GM12891 (cell line): ENCODE measurements at regions not wholly inside any gene's neighbourhood (a gene's known extent, or its start where the extent isn't known, plus 50 kb on each side); places are given as distances from the start of the nearest gene placed in this dataset.

Experiments used
- DNase-seq: peaks from one replicate; pipeline ENCODE4 v3.0.0; 2011; ENCODE audit warnings: low spot score; ENCODE audit not compliant: insufficient read length
- FAIRE-seq: peaks from 2 replicates; lab custom pipeline; 2011; peaks lifted over from hg19 to GRCh38; lab: Jason Lieb, UNC
- PAX5 ChIP-seq: IDR thresholded peaks from 2 replicates; pipeline ENCODE4 v1.6.1; 2011; ENCODE audit warnings: low read length, moderate library complexity, mild to moderate bottlenecking; ENCODE audit not compliant: insufficient read depth, severe bottlenecking
- POLR2A ChIP-seq: IDR thresholded peaks from 2 replicates; pipeline ENCODE4 v1.6.1; 2011; ENCODE audit warnings: low read depth, low read length, control low read depth
- POLR2AphosphoS5 ChIP-seq: IDR thresholded peaks from 2 replicates; pipeline ENCODE4 v1.6.1; 2011; ENCODE audit warnings: low read depth, low read length, control low read depth
- POU2F2 ChIP-seq: IDR thresholded peaks from 2 replicates; pipeline ENCODE4 v1.6.1; 2011; ENCODE audit warnings: low read depth, mild to moderate bottlenecking, control low read depth, low read length, moderate library complexity
- SPI1 ChIP-seq: IDR thresholded peaks from 2 replicates; pipeline ENCODE4 v1.6.1; 2011; ENCODE audit warnings: low read depth, low read length, control low read depth
- TAF1 ChIP-seq: IDR thresholded peaks from 2 replicates; pipeline ENCODE4 v1.6.1; 2011; ENCODE audit warnings: low read depth, low read length, control low read depth

DNA sequence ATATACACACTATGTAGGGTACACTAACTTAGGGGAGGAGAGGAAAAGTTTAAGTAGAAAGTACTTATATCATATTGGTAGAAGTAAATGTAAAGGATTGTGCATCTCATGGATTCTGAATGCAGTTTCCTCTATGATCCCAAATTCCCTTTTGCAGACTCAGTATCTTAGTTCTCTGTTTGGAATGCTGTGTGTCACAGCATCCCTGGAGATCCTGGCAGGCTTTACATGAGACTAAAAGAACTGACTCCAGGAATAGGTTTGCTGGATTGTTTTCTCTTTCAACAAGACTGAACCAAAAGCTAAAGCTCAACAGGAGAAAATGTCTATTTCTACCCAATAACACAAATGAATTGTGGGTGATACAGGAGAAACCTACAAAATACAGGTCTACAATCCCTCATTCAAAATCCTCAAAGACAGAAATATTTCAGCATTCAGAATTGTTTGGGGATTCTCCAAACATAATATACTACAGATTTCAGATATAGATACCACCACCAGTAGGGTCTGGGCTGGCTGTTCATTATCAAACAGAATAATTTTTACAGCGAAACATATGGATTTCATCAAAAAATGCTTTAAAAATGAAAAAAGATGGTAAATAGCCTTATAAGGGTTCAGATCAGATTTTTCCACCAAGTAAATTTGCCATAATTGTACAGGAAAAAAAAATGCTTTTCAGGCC is 324.7 kb upstream of the GRAMD2B start:
- FAIRE-seq, result no peak
- no peak for TF ChIP-seq TAF1
- no peak for TF ChIP-seq POLR2A
- no peak for TF ChIP-seq SPI1
- no peak for DNase-seq

DNA sequence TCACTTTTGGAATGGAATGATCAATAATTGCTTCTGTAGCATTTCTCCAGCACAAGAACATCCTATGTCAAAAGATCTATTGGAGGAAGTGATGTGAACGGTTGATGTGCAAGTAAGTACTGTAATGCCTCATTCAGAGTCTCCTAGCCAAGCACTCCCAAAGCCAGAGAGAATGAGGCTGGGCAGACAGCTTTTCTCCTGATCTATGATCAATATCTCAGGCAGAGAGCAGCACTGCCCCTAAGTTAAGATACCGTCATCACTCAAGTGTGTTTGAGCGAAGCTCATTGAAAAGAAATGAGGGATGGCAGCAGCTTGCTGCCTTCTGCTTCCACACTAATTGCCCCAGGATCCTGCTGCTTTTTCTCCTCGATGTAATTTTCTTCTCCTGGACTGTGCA is 324.1 kb upstream of the GRAMD2B start:
- DNase-seq (no peak), FAIRE-seq (no peak)
- TF ChIP-seq POLR2AphosphoS5, result no peak
- TF ChIP-seq PAX5, result no peak
- no peak for TF ChIP-seq SPI1
- TF ChIP-seq POLR2A, result no peak
- no peak for TF ChIP-seq TAF1
- TF ChIP-seq POU2F2, result no peak

DNA sequence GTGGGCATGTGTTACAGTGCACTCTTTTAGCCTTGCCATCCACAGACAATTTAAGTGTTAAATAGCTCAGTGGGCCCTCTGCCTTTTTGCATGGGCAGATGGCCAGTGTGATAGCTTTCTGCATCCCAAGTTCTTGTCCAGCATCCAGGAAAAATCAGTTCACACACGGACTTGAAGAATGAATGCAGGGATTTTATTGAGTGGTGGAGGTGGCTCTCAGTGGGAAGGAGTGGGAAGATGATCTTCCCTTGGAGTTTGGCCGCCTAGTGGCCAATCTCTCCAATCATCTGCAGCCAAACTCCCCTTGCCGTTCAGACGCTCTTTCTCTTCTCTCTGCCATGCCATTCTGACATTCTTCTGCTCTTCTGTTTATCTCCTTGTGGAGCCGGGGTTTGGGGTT is 322.4 kb upstream of the GRAMD2B start:
- DNase-seq (no peak), FAIRE-seq (no peak)
- TF ChIP-seq PAX5, result no peak
- no peak for TF ChIP-seq POU2F2

DNA sequence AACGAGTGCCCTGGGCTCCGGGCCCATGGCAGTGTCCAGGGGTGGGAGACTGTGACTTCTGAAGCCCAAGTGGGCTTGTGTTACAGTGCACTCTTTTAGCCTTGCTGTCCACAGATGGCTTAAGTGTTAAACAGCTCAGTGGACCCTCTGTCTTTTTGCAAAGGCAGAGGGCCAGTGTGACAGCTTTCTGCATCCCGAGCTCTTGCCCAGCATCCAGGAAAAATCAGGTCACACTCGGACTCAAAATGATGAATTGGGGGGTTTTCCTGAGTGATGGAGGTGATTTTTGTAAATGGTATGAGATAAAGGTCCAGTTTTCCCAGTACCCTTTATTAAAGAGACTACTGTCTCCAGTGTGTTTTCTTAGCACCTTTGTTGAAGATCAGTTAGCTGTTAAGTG is 321.3 kb upstream of the GRAMD2B start:
- TF ChIP-seq SPI1, result no peak
- no peak for TF ChIP-seq TAF1
- no peak for TF ChIP-seq POLR2AphosphoS5
- DNase-seq, result no peak
- no peak for FAIRE-seq

DNA sequence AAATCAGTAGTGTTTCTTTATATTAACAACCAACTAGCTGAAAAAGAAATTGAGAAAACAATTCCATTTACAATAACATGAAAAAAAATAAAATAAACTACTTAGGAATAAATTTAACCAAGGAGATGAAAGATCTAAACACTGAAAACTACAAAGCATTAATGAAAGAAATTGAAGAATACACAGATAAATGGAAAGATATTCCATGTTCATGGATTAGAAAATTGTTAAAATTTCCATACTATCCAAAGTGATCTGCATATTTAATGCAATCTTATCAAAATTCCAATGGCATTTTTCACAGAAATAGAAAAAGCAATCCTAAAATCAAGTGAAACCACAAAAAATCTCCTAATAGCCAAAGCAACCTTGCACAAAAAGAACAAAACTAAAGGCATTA is 320.2 kb upstream of the GRAMD2B start:
- TF ChIP-seq POU2F2 (no peak), TAF1 (no peak), SPI1 (no peak), POLR2AphosphoS5 (no peak), PAX5 (no peak), POLR2A (no peak)
- FAIRE-seq (no peak), DNase-seq (no peak)

DNA sequence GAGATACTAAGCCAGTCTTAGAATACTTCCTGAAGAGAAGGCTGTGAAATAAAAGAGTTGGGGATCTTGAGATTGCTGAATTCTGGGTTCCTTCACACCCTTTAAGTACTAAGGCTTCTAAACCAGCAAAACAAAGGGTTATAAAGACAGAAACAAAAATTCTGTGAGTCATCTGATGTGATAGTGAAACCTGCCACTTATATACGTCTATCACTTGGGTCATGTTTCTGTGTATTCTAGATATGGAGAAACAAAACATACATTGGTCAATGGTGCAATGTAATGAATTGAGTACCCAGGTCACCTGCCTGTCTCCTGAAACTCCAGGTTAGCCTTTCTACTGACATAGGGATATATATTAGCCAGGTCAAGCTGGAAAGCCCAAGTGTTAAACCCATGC is 319.3 kb upstream of the GRAMD2B start:
- FAIRE-seq, result no peak
- TF ChIP-seq PAX5 (no peak), POU2F2 (no peak), TAF1 (no peak), SPI1 (no peak), POLR2AphosphoS5 (no peak)
- no peak for DNase-seq

DNA sequence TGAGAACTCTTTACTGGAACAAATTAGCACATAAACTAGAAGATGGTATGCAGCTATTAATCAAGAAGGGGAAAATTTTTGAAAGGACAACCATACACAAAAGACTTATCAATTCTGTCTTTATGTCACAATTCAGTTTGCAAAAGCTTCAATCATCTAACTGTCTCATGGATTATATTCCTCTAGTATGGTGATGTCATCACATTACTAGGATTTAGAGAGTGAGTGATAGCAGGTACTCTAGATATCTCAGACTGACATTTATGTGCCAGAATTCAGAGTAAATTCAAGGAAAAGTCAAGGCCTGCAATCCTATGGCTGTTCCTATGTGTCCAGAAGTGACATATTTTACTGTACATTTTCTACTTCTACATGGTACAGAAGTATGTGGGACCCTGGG is 318.9 kb upstream of the GRAMD2B start:
- no peak for FAIRE-seq
- no peak for TF ChIP-seq POLR2A
- TF ChIP-seq TAF1, result no peak
- TF ChIP-seq PAX5, result no peak
- no peak for TF ChIP-seq POLR2AphosphoS5
- TF ChIP-seq POU2F2, result no peak
- TF ChIP-seq SPI1, result no peak
- DNase-seq, result no peak

DNA sequence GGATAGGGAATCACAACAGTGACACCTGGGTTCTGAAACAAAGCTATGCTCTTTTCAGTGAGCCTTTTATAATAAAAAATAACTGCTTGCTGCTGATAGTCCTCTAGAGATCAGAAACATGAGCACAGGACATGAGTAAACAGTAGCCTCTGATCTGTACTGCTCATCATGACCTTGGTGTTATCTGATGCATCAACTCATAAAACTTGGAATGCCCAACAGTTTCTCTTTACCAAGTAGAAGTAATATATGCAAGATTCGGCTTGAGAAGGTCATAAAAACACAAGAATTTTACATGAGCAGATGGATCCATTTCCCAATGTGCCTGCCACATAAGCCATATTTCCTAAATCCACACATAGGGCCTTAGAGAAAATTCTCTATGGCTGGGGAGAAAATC is 318.3 kb upstream of the GRAMD2B start:
- TF ChIP-seq PAX5, result no peak
- no peak for DNase-seq
- FAIRE-seq, result no peak

DNA sequence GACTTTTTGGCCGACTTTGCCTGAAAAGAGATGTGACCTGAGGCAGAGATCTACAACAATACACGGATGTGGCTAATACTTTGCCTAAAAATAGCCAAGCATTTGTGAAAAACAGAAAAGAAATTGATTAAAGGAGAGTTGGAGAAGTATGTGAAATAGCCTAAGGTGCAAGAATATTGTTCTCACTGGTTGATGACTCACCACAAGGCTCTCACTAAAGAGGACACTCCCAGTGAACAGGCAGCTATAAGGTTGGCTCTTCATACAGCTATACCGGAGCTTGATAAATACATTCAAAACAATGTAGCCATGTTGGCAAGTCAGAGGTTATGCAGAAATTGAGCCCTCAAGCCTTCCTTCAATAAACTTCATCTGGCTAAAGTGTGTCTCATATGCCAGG is 317.2 kb upstream of the GRAMD2B start:
- no peak for TF ChIP-seq PAX5
- no peak for TF ChIP-seq POU2F2
- no peak for TF ChIP-seq SPI1
- no peak for TF ChIP-seq POLR2A
- TF ChIP-seq TAF1, result no peak
- TF ChIP-seq POLR2AphosphoS5, result no peak
- no peak for FAIRE-seq
- DNase-seq, result no peak

DNA sequence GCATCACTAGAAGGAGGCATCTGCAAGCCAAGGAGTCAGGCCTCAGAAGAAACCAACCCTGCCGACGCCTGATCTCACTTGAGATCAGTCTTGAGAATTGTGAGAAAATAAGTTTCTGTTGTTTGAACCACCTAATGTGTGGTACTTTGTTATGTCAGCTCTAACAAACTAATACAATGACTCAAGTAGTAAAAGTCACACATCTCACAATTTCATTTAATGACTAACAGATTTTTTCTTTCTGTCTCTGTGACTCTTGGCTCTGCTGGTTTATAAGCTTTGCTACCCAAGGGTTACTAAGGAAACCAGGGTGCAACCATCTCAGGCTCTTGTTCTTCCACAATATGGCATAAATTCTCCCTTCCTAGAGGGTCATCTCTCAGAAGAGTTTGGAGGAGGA is 315.8 kb upstream of the GRAMD2B start:
- FAIRE-seq (no peak), DNase-seq (no peak)
- no peak for TF ChIP-seq PAX5
- TF ChIP-seq POLR2A, result no peak

DNA sequence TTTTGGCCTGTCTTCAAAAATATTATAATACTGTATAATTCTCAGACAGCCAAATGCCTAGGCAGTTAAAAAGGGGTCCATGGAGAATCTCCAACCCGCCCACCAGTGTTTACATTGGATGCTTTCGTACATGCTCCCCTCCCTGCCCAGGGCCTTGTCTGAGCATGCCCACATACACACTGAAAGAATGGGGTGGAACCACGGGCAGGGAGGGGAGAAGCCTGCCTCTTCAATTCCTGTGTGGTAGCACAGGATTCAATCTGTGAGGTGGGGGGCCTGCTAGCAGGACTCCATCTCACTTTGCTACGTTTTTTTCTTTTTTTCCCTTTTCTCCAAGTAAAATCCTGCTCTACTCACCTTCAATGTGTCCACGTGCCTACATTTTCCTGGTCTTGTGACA is 314.7 kb upstream of the GRAMD2B start:
- DNase-seq, result no peak
- no peak for FAIRE-seq
- TF ChIP-seq TAF1 (no peak), POLR2AphosphoS5 (no peak), SPI1 (no peak), POLR2A (no peak), PAX5 (no peak), POU2F2 (no peak)

DNA sequence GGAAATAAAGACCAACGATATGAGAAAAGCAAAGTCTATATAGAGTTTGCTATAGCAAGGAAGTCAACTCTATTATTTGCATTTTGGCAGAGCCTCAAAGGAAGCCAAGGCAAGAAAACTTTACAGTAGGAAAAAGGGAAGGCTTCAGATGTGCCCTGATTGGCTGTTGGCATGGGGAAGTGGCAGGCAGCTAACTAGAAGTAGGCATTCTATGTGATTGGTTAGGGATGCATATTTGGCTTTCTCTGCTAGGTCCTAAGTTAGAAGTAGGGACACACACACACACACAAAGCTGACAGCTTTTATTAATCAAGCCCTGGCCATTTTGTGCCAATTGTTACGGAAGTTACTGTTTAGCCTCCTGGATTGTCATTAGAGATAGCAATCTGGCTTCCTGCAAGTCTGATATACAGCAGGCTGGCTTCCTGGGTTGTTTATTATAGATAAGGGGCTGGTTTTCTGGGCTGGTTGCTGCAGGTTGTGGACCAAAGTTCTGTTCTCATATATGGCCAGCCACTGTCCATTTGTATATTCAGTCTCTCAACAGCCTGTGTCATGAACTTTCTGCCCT is 308.1 kb upstream of the GRAMD2B start:
- DNase-seq (no peak), FAIRE-seq (no peak)
- TF ChIP-seq PAX5, result no peak
- no peak for TF ChIP-seq POU2F2
- no peak for TF ChIP-seq POLR2A
- TF ChIP-seq SPI1, result no peak
- TF ChIP-seq TAF1, result no peak
- no peak for TF ChIP-seq POLR2AphosphoS5
